HepG2 (cell line): ENCODE measurements at regions not wholly inside any gene's neighbourhood (a gene's known extent, or its start where the extent isn't known, plus 50 kb on each side); places are given as distances from the start of the nearest gene placed in this dataset.

Experiments used
- ATAC-seq: fragments of 200-7000 bp; cut with Tn5 transposase; 3 replicates; pipeline ENCODE4 v1.9.1; 2020; ENCODE audit warnings: mild to moderate bottlenecking, moderate library complexity
- BruUV-seq: library from RNA; stranded (reverse); fragments of 400-500 nt; replicated peaks from 2 replicates; lab custom pipeline; 2021; lab: Mats Ljungman, UMichigan
- CTCF ChIA-PET: fragments of 300-600 bp; formaldehyde crosslinking; extraction: SDS; loops from one replicate; lab custom pipeline; 2021; ENCODE audit warnings: low total read pairs, inconsistent platforms, low intra/inter-chr PET ratio; lab: Yijun Ruan, JAX
- POLR2A ChIA-PET: fragments of 350-600 bp; sonication (Branson Sonifier 250); formaldehyde crosslinking; loops from one replicate; lab custom pipeline; 2020; ENCODE audit warnings: antibody characterized with exemption, inconsistent platforms; lab: Yijun Ruan, JAX
- DNase-seq: peaks from one replicate; pipeline ENCODE4 v3.0.0-alpha.2; 2015; ENCODE audit warnings: low spot score
- FAIRE-seq: peaks from 3 replicates; lab custom pipeline; 2011; peaks lifted over from hg19 to GRCh38; lab: Jason Lieb, UNC
- H2AFZ ChIP-seq: one replicate; pipeline ENCODE4 v1.6.1; 2011; ENCODE audit warnings: low read length, inconsistent platforms
- H3K27ac ChIP-seq: fragments of 300-600 bp; 3 replicates; pipeline ENCODE4 v1.8.0; 2011; ENCODE audit warnings: mixed run types, mild to moderate bottlenecking, mixed read lengths, low read length, inconsistent platforms; ENCODE audit not compliant: insufficient read depth; ENCODE audit errors: extremely low read length
- H3K27me3 ChIP-seq, 2 experiments: fragments of 200-600 bp in 1 of 2; 2 replicates in 1 of 2; 3 replicates in 1 of 2; pipeline versions ENCODE4 v1.6.0 to v1.8.0; 2011; ENCODE audit warnings: low read length in 2 of 2, mild to moderate bottlenecking in 2 of 2, moderate library complexity in 2 of 2, inconsistent platforms in 1 of 2; ENCODE audit not compliant: insufficient read depth in 2 of 2, control insufficient read depth in 1 of 2
- H3K36me3 ChIP-seq, 2 experiments: fragments of 200-600 bp in 1 of 2; replicated peaks in 1 of 2; 2 replicates in 1 of 2; 3 replicates in 1 of 2; pipeline versions ENCODE4 v1.5.1 to v1.8.0; 2011; ENCODE audit warnings: low read length in 2 of 2, inconsistent platforms in 1 of 2; ENCODE audit not compliant: insufficient read depth in 2 of 2, control insufficient read depth in 1 of 2
- H3K4me1 ChIP-seq: 2 replicates; pipeline ENCODE4 v1.5.1; 2012; ENCODE audit warnings: low read length, inconsistent platforms; ENCODE audit not compliant: insufficient read depth
- H3K4me2 ChIP-seq: 2 replicates; pipeline ENCODE4 v1.6.0; 2011; ENCODE audit warnings: low read depth, low read length, inconsistent platforms
- H3K4me3 ChIP-seq, 3 experiments: fragments of 200-600 bp in 1 of 3; sonication (generic), shearing (Covaris generic) in 1 of 3; replicated peaks in 1 of 3; 2 replicates each; pipeline ENCODE4 v1.5.1; 2011 to 2016; ENCODE audit warnings: low read length in 3 of 3, inconsistent platforms in 2 of 3, low read depth in 2 of 3, mild to moderate bottlenecking in 2 of 3, control low read depth in 1 of 3, mixed read lengths in 1 of 3; ENCODE audit not compliant: insufficient read depth in 1 of 3
- H3K79me2 ChIP-seq: one replicate; pipeline ENCODE4 v1.6.1; 2011; ENCODE audit warnings: low read length, inconsistent platforms; ENCODE audit not compliant: insufficient read depth
- H3K9ac ChIP-seq: 2 replicates; pipeline ENCODE4 v1.6.0; 2011; ENCODE audit warnings: mild to moderate bottlenecking, low read depth, low read length, inconsistent platforms; ENCODE audit not compliant: insufficient read depth
- H3K9me3 ChIP-seq: 2 replicates; pipeline ENCODE4 v1.5.1; 2012; ENCODE audit warnings: mild to moderate bottlenecking, low read length
- H4K20me1 ChIP-seq: 2 replicates; pipeline ENCODE4 v1.6.0; 2011; ENCODE audit warnings: inconsistent platforms, mild to moderate bottlenecking, low read length, moderate library complexity; ENCODE audit not compliant: insufficient read depth
- FOXM1 ChIP-seq: sonication (generic); formaldehyde crosslinking; IDR thresholded peaks from 2 replicates; pipeline ENCODE4 v1.5.0; 2020; ENCODE audit warnings: missing genetic modification reagents
- ZFYVE20 ChIP-seq: sonication (generic); formaldehyde crosslinking; IDR thresholded peaks from 2 replicates; pipeline ENCODE4 v1.8.0; 2023; ENCODE audit warnings: low read depth, mild to moderate bottlenecking, moderate library complexity, missing genetic modification reagents, borderline replicate concordance
- ZKSCAN8 ChIP-seq: IDR thresholded peaks from 2 replicates; pipeline ENCODE4 v1.6.1; 2016; ENCODE audit warnings: borderline replicate concordance, missing genetic modification reagents, missing compliant biosample characterization
- ZNF205 ChIP-seq: IDR thresholded peaks from 2 replicates; pipeline ENCODE4 v1.6.1; 2018; ENCODE audit warnings: missing biosample characterization, missing genetic modification reagents
- WGBS: methylation state at CpG from one replicate; pipeline ENCODE4 v1.1.6; 2017; ENCODE audit warnings: low lambda C conversion rate; 5-methylcytosine and 5-hydroxymethylcytosine counted together
- in situ Hi-C: cut with HindIII; loops from 2 replicates; pipeline ENCODE4 v1.10.0; 2017; ENCODE audit warnings: low pct_unique_long_range_greater_than_20kb; ENCODE audit not compliant: extremely low pct_ligation_motif_present
- intact Hi-C: fragments of 100-400 bp; cut with micrococcal nuclease; formaldehyde crosslinking; loops from one replicate; pipeline ENCODE4 v1.10.0; 2022; ENCODE audit not compliant: unreplicated experiment
- TF ChIP-seq, protein P1 (sequence below): sonication (generic); formaldehyde crosslinking; conservative IDR thresholded peaks from 2 replicates; pipeline ENCODE4 v1.8.0; 2022; ENCODE audit warnings: missing genetic modification reagents
- TF ChIP-seq, protein P2 (sequence below): sonication (generic); formaldehyde crosslinking; IDR thresholded peaks from 2 replicates; pipeline ENCODE4 v1.4.0; 2020; ENCODE audit warnings: mild to moderate bottlenecking, missing genetic modification reagents

DNA sequence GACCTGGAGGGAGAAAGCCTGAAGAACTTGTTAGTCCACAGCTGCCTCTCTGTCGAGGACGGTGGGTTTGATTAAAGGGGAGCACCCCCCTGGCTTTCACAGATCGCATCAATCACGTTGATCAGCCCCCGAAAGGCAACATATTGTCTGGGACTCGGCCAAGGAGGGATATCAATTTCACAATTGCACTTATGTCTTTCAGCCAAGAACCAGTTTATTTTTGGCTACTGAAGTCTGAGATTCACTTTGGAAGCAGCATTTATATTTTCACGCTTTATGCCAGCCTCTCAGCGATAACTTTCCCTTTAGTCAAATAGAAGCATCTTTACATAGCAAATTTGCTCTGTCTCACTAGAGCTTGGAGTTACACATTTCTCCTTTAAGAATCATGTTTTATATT lies 253.2 kb upstream of the RRP15 start:
- no peak overlapping the region for H3K4me3 ChIP-seq
- ATAC-seq (no peak), FAIRE-seq (no peak), DNase-seq (no peak)
- no TSS peak for BruUV-seq
- H3K27ac ChIP-seq = no peak overlapping the region
- ChIA-PET CTCF (no interaction called here), POLR2A (no interaction called here)
- no peak overlapping the region for H3K4me2 ChIP-seq
- no peak overlapping the region for H2AFZ ChIP-seq
- in situ Hi-C loops (no loop called here), intact Hi-C loops (no loop called here)
- no peaks in the 10 kb centered on the region for H3K79me2 ChIP-seq
- no peaks in the 10 kb centered on the region for H4K20me1 ChIP-seq
- H3K27me3 ChIP-seq = no peaks in the 10 kb centered on the region
- no peaks in the 10 kb centered on the region for H3K4me1 ChIP-seq
- H3K36me3 ChIP-seq = no peaks in the 10 kb centered on the region
- H3K9me3 ChIP-seq = no peaks in the 10 kb centered on the region
- H3K9ac ChIP-seq = no peak overlapping the region
- no peak for TF ChIP-seq FOXM1 (CRISPR knock-in tag)
- WGBS = 18% methylated on average over 8 of the region's 8 CpGs

DNA sequence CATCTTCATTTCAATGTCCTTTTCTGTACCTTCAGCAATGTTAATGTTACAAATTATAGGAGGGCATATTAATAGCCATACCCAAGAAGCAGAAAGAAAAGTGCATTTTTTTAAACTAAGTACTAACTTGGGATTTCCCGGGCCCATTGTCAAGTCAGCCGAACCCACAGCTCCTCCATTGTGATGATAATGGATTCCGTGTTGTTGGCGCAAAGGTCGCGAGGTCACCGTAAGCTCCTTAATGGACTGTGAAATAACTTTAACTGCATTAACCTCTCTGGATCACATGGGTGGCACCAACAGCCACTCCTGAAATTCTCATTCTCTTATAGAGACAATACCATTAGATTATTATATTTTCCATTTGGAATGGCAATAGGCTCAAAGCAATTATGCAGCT lies 250.6 kb upstream of the RRP15 start:
- POLR2A ChIA-PET = no interaction called here
- Histone ChIP-seq H3K27me3 (no peaks in the 10 kb centered on the region), H3K4me1 (no peaks in the 10 kb centered on the region), H3K9me3 (no peaks in the 10 kb centered on the region), H3K27ac (no peak overlapping the region), H3K36me3 (no peaks in the 10 kb centered on the region), H2AFZ (no peak overlapping the region), H3K9ac (no peak overlapping the region), H3K79me2 (no peaks in the 10 kb centered on the region), H4K20me1 (no peaks in the 10 kb centered on the region), H3K4me3 (no peak overlapping the region), H3K4me2 (no peak overlapping the region)
- in situ Hi-C loops (no loop called here), intact Hi-C loops (no loop called here)
- DNase-seq = no peak
- 76% methylated on average over 7 of the region's 7 CpGs for WGBS
- CTCF ChIA-PET = no interaction called here
- TF ChIP-seq, protein P1, sequence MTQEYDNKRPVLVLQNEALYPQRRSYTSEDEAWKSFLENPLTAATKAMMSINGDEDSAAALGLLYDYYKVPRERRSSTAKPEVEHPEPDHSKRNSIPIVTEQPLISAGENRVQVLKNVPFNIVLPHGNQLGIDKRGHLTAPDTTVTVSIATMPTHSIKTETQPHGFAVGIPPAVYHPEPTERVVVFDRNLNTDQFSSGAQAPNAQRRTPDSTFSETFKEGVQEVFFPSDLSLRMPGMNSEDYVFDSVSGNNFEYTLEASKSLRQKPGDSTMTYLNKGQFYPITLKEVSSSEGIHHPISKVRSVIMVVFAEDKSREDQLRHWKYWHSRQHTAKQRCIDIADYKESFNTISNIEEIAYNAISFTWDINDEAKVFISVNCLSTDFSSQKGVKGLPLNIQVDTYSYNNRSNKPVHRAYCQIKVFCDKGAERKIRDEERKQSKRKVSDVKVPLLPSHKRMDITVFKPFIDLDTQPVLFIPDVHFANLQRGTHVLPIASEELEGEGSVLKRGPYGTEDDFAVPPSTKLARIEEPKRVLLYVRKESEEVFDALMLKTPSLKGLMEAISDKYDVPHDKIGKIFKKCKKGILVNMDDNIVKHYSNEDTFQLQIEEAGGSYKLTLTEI (CRISPR knock-in tag) = no peak
- no peak for TF ChIP-seq ZNF205
- TF ChIP-seq, protein P2, sequence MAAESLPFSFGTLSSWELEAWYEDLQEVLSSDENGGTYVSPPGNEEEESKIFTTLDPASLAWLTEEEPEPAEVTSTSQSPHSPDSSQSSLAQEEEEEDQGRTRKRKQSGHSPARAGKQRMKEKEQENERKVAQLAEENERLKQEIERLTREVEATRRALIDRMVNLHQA (CRISPR knock-in tag) = no peak
- no peak for TF ChIP-seq ZKSCAN8 (CRISPR knock-in tag)
- no peak for TF ChIP-seq ZFYVE20 (CRISPR knock-in tag)
- no peak for ATAC-seq
- FAIRE-seq = no peak
- no TSS peak for BruUV-seq
